ENCODE measurements at regions not wholly inside any gene's neighbourhood (a gene's known extent, or its start where the extent isn't known, plus 50 kb on each side); places are given as distances from the start of the nearest gene placed in this dataset.

- DNase-seq: no peak
- Histone ChIP-seq H3K4me3 (ENCODE audit: low read depth, low read length) (no peak overlapping the region), H3K27ac (no peak overlapping the region), H3K27me3 (replicated peaks) (no peaks in the 10 kb centered on the region), H3K36me3 (replicated peaks) (no peaks in the 10 kb centered on the region)
- in situ Hi-C loops (cut with HindIII; ENCODE audit: low pct_ligation_motif_present, low sequenced_read_pairs): no loop called here
- no peak for TF ChIP-seq CTCF (IDR thresholded peaks at IDR 0.05; ENCODE audit: low read depth, low read length, missing control alignments)
Measured at GRCh38 chr14:76551906-76552305, 176.0 kb downstream of the ESRRB start.

- in situ Hi-C loops (cut with HindIII; ENCODE audit: low pct_ligation_motif_present, low sequenced_read_pairs): no loop called here
- Histone ChIP-seq H3K36me3 (replicated peaks) (no peaks in the 10 kb centered on the region), H3K4me3 (ENCODE audit: low read depth, low read length) (no peak overlapping the region), H3K27ac (no peak overlapping the region), H3K27me3 (replicated peaks) (no peaks in the 10 kb centered on the region)
- TF ChIP-seq CTCF (IDR thresholded peaks at IDR 0.05; ENCODE audit: low read depth, low read length, missing control alignments): no peak
- no peak for DNase-seq
Measured at GRCh38 chr14:76564471-76565422, 188.8 kb downstream of the ESRRB start.

- H3K4me3 ChIP-seq (ENCODE audit: low read depth, low read length): no peak overlapping the region
- DNase-seq: no peak
- in situ Hi-C loops (cut with HindIII; ENCODE audit: low pct_ligation_motif_present, low sequenced_read_pairs): no loop called here
- no peak for TF ChIP-seq CTCF (IDR thresholded peaks at IDR 0.05; ENCODE audit: low read depth, low read length, missing control alignments)
- H3K27ac ChIP-seq: no peak overlapping the region
- H3K36me3 ChIP-seq (replicated peaks): no peaks in the 10 kb centered on the region
- H3K27me3 ChIP-seq (replicated peaks): no peaks in the 10 kb centered on the region
Measured at GRCh38 chr14:76566439-76566838, 190.5 kb downstream of the ESRRB start.

- Histone ChIP-seq H3K4me3 (ENCODE audit: low read depth, low read length) (no peak overlapping the region), H3K27ac (no peak overlapping the region), H3K36me3 (replicated peaks) (no peaks in the 10 kb centered on the region), H3K27me3 (replicated peaks) (no peaks in the 10 kb centered on the region)
- no peak for DNase-seq
- no peak for TF ChIP-seq CTCF (IDR thresholded peaks at IDR 0.05; ENCODE audit: low read depth, low read length, missing control alignments)
- in situ Hi-C loops (cut with HindIII; ENCODE audit: low pct_ligation_motif_present, low sequenced_read_pairs): no loop called here
Measured at GRCh38 chr14:76574416-76575095, 186.7 kb upstream of the VASH1 start.

GRCh38 chr14:76575108-76575507, 186.2 kb upstream of the VASH1 start:
- Histone ChIP-seq H3K36me3 (replicated peaks) (no peaks in the 10 kb centered on the region), H3K4me3 (ENCODE audit: low read depth, low read length) (no peak overlapping the region), H3K27ac (no peak overlapping the region), H3K27me3 (replicated peaks) (no peaks in the 10 kb centered on the region)
- TF ChIP-seq CTCF (IDR thresholded peaks at IDR 0.05; ENCODE audit: low read depth, low read length, missing control alignments): no peak
- no peak for DNase-seq
- in situ Hi-C loops (cut with HindIII; ENCODE audit: low pct_ligation_motif_present, low sequenced_read_pairs): no loop called here
